CD14-positive monocyte (primary cell): ENCODE measurements at regions not wholly inside any gene's neighbourhood (a gene's known extent, or its start where the extent isn't known, plus 50 kb on each side); places are given as distances from the start of the nearest gene placed in this dataset.

ENCODE experiments used
- DNase-seq, 3 donors: peaks; one replicate each; pipeline ENCODE4 v3.0.0-alpha.2; 2011 to 2022
- H2AFZ ChIP-seq: 2 replicates; pipeline ENCODE4 v1.6.0; 2012; ENCODE audit warnings: mild to moderate bottlenecking, low read depth, low read length, inconsistent platforms; ENCODE audit not compliant: insufficient read depth, poor library complexity, severe bottlenecking
- H3K27ac ChIP-seq, 2 donors: 1 replicate in 1 of 2; 2 replicates in 1 of 2; pipeline ENCODE4 v1.5.1; 2012 to 2013; ENCODE audit warnings: low read length in 2 of 2, control low read depth in 1 of 2, inconsistent platforms in 1 of 2, low read depth in 1 of 2, mild to moderate bottlenecking in 1 of 2
- H3K27me3 ChIP-seq, 2 donors: one replicate each; pipeline versions ENCODE4 v1.6.0 to v1.6.1; 2011 to 2013; ENCODE audit warnings: low read length in 2 of 2; ENCODE audit not compliant: control insufficient read depth in 2 of 2, insufficient read depth in 2 of 2
- H3K36me3 ChIP-seq, 2 donors: replicated peaks in 1 of 2; 1 replicate in 1 of 2; 2 replicates in 1 of 2; pipeline versions ENCODE4 v1.5.1 to v1.6.1; 2012 to 2013; ENCODE audit warnings: low read length in 2 of 2, control low read depth in 1 of 2, inconsistent platforms in 1 of 2, mild to moderate bottlenecking in 1 of 2; ENCODE audit not compliant: insufficient read depth in 2 of 2, control insufficient read depth in 1 of 2
- H3K4me1 ChIP-seq, 2 donors: 1 replicate in 1 of 2; 2 replicates in 1 of 2; pipeline versions ENCODE4 v1.5.1 to v1.6.1; 2012 to 2013; ENCODE audit warnings: low read length in 2 of 2, control low read depth in 1 of 2, inconsistent platforms in 1 of 2, mild to moderate bottlenecking in 1 of 2, moderate library complexity in 1 of 2; ENCODE audit not compliant: insufficient read depth in 2 of 2, control insufficient read depth in 1 of 2
- H3K4me2 ChIP-seq: replicated peaks from 2 replicates; pipeline ENCODE3; 2012; ENCODE audit warnings: low read length, moderate library complexity, mild to moderate bottlenecking; ENCODE audit not compliant: poor library complexity, severe bottlenecking; ENCODE audit errors: extremely low read depth
- H3K4me3 ChIP-seq, 3 experiments: fragments of 200-600 bp in 1 of 3; sonication (generic) in 1 of 3; replicated peaks in 1 of 3; 1 replicate in 2 of 3; 2 replicates in 1 of 3; pipeline ENCODE4 v1.5.1; 2011 to 2013; ENCODE audit warnings: low read length in 3 of 3, mild to moderate bottlenecking in 3 of 3, control low read depth in 2 of 3, low read depth in 2 of 3, inconsistent platforms in 1 of 3, moderate library complexity in 1 of 3
- H3K79me2 ChIP-seq: 2 replicates; pipeline ENCODE4 v1.6.0; 2012; ENCODE audit warnings: mild to moderate bottlenecking, control low read depth, inconsistent platforms, low read length, moderate library complexity; ENCODE audit not compliant: insufficient read depth
- H3K9ac ChIP-seq: 2 replicates; pipeline ENCODE4 v1.6.0; 2017; ENCODE audit warnings: low read length, mild to moderate bottlenecking; ENCODE audit not compliant: insufficient read depth, poor library complexity, severe bottlenecking
- H3K9me3 ChIP-seq, 2 donors: replicated peaks in 1 of 2; 1 replicate in 1 of 2; 2 replicates in 1 of 2; pipeline versions ENCODE4 v1.5.1 to v1.6.1; 2012 to 2013; ENCODE audit warnings: low read length in 2 of 2, control low read depth in 1 of 2; ENCODE audit not compliant: control insufficient read depth in 1 of 2, insufficient read depth in 1 of 2
- H4K20me1 ChIP-seq: 2 replicates; pipeline ENCODE4 v1.6.0; 2012; ENCODE audit warnings: mild to moderate bottlenecking, low read length, control low read depth, moderate library complexity; ENCODE audit not compliant: insufficient read depth
- H3K27ac Mint-ChIP-seq, 7 donors: one replicate each; pipeline ENCODE4 v1.8.0; 2020; ENCODE audit warnings: mild to moderate bottlenecking in 7 of 7, mixed read lengths in 7 of 7, moderate library complexity in 6 of 7, inconsistent platforms in 2 of 7
- H3K27me3 Mint-ChIP-seq, 3 donors: one replicate each; pipeline ENCODE4 v1.8.0; 2021 to 2022; ENCODE audit warnings: low read depth in 3 of 3, mild to moderate bottlenecking in 3 of 3, mixed read lengths in 3 of 3, moderate library complexity in 3 of 3, inconsistent platforms in 1 of 3
- H3K36me3 Mint-ChIP-seq, 2 donors: one replicate each; pipeline ENCODE4 v1.8.0; 2020; ENCODE audit warnings: mixed read lengths in 2 of 2, inconsistent platforms in 1 of 2, mild to moderate bottlenecking in 1 of 2
- H3K4me1 Mint-ChIP-seq: one replicate; pipeline ENCODE4 v1.8.0; 2020; ENCODE audit warnings: mild to moderate bottlenecking, mixed read lengths
- H3K4me3 Mint-ChIP-seq, 2 donors: one replicate each; pipeline ENCODE4 v1.8.0; 2020; ENCODE audit warnings: mild to moderate bottlenecking in 2 of 2, mixed read lengths in 2 of 2, moderate library complexity in 1 of 2
- H3K9me3 Mint-ChIP-seq, 7 donors: one replicate each; pipeline ENCODE4 v1.8.0; 2020 to 2022; ENCODE audit warnings: mixed read lengths in 7 of 7, mild to moderate bottlenecking in 6 of 7, moderate library complexity in 6 of 7, inconsistent platforms in 2 of 7
- WGBS: methylation state at CpG from one replicate; pipeline ENCODE4 v1.1.5; 2013; ENCODE audit warnings: missing lambda C conversion rate; ENCODE audit not compliant: insufficient coverage; 5-methylcytosine and 5-hydroxymethylcytosine counted together
- intact Hi-C, 2 donors: fragments of 100-400 bp; cut with micrococcal nuclease; formaldehyde crosslinking; loops; one replicate each; pipeline versions ENCODE4 v1.15.0 to v1.15.1; 2023
- TF ChIP-seq, protein P1 (sequence below): fragments of 200-600 bp; IDR thresholded peaks from one replicate; pipeline ENCODE4 v1.8.0; 2022; ENCODE audit warnings: antibody characterized with exemption, mild to moderate bottlenecking

DNA sequence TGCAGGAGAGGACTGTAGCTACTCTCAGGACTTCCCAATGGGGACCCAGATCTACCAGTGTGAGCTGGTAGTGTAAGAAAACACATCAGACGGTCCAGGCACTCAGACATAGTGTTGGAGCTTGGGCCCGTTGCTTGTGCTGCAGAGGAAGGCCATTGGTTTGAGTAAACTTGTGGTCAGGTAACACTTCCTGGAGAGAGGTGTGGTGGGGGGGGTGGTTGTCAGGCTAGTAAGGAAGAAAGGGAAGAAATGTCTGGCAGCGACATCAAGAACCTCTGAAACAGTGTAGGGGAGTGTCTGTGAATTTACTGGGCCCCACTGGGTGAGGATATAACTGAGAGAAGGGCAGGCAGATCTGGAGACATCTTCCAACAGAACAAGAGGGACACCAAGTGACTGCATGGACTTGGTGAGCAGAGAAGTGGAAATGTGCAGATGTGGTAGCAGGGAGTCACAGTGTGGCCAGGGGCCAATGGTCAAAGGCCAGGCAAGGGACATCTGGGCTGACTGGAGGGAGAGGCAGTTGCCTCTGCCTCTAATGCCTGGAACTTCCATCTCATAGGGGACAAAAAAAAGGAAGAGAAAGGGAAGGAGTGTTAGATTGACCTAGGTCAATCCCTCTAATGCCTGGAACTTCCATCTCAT, 63.7 kb upstream of the MRPS22 start:
- Mint-ChIP-seq H3K9me3 (peaks cover 0 to 4% (median 2%) of the 10 kb centered on the region in 7 donors), H3K4me3 (no peak overlapping the region), H3K4me1 (no peaks in the 10 kb centered on the region), H3K27ac (no peak overlapping the region), H3K27me3 (peaks cover 1 to 9% (median 2%) of the 10 kb centered on the region in 3 donors), H3K36me3 (no peaks in the 10 kb centered on the region)
- Histone ChIP-seq H3K36me3 (no peaks in the 10 kb centered on the region), H3K27ac (no peak overlapping the region), H3K4me1 (no peaks in the 10 kb centered on the region), H2AFZ (no peak overlapping the region), H3K4me3 (no peak overlapping the region), H3K79me2 (no peaks in the 10 kb centered on the region), H3K27me3 (no peaks in the 10 kb centered on the region), H3K9me3 (no peaks in the 10 kb centered on the region), H3K4me2 (no peak overlapping the region), H3K9ac (no peak overlapping the region), H4K20me1 (no peaks in the 10 kb centered on the region)
- intact Hi-C loops: no loop called here
- 53% methylated on average over 3 of the region's 3 CpGs for WGBS
- TF ChIP-seq, protein P1, sequence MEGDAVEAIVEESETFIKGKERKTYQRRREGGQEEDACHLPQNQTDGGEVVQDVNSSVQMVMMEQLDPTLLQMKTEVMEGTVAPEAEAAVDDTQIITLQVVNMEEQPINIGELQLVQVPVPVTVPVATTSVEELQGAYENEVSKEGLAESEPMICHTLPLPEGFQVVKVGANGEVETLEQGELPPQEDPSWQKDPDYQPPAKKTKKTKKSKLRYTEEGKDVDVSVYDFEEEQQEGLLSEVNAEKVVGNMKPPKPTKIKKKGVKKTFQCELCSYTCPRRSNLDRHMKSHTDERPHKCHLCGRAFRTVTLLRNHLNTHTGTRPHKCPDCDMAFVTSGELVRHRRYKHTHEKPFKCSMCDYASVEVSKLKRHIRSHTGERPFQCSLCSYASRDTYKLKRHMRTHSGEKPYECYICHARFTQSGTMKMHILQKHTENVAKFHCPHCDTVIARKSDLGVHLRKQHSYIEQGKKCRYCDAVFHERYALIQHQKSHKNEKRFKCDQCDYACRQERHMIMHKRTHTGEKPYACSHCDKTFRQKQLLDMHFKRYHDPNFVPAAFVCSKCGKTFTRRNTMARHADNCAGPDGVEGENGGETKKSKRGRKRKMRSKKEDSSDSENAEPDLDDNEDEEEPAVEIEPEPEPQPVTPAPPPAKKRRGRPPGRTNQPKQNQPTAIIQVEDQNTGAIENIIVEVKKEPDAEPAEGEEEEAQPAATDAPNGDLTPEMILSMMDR: no peak
- DNase-seq: no peak

DNA sequence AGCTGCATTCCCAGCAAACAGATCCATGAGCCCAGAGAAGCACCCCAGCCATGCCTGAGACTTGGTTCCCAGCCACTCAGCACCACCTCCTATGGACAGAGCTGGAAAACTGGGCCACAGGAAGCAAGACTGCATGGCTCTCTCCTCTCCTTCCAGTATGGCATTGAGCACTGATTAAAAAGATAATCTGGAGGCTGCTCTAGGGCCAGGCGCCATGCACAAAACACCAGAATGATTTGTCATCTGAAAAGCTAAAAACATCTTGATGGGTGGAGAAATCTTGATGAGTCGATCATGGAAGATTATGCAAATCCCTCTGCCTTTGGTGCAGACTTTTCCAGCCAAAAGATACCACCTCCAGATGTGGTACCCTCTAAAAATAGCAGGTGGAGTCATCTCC, 62.7 kb upstream of the MRPS22 start:
- WGBS: no CpG with 5 or more reads among the region's 2 CpGs
- Histone ChIP-seq H3K27me3 (no peaks in the 10 kb centered on the region), H3K79me2 (no peaks in the 10 kb centered on the region), H2AFZ (no peak overlapping the region), H3K27ac (no peak overlapping the region), H3K4me2 (no peak overlapping the region), H3K4me1 (no peaks in the 10 kb centered on the region), H3K36me3 (no peaks in the 10 kb centered on the region), H3K4me3 (no peak overlapping the region), H3K9ac (no peak overlapping the region), H3K9me3 (no peaks in the 10 kb centered on the region), H4K20me1 (no peaks in the 10 kb centered on the region)
- DNase-seq: no peak
- Mint-ChIP-seq H3K4me3 (no peak overlapping the region), H3K27me3 (peaks cover 1 to 11% (median 2%) of the 10 kb centered on the region in 3 donors), H3K27ac (no peak overlapping the region), H3K36me3 (no peaks in the 10 kb centered on the region), H3K4me1 (no peaks in the 10 kb centered on the region), H3K9me3 (peaks cover 0 to 4% (median 2%) of the 10 kb centered on the region in 7 donors)
- intact Hi-C loops: no loop called here
- TF ChIP-seq, protein P1: no peak
